GM12892 (cell line): ENCODE measurements at regions not wholly inside any gene's neighbourhood (a gene's known extent, or its start where the extent isn't known, plus 50 kb on each side); places are given as distances from the start of the nearest gene placed in this dataset.

Source experiments
- POLR2A ChIP-seq: IDR thresholded peaks from 2 replicates; pipeline ENCODE4 v1.6.1; 2011; ENCODE audit warnings: low read depth, low read length, control low read depth
- POLR2AphosphoS5 ChIP-seq: IDR thresholded peaks from 2 replicates; pipeline ENCODE4 v1.6.1; 2011; ENCODE audit warnings: low read depth, low read length, control low read depth

DNA sequence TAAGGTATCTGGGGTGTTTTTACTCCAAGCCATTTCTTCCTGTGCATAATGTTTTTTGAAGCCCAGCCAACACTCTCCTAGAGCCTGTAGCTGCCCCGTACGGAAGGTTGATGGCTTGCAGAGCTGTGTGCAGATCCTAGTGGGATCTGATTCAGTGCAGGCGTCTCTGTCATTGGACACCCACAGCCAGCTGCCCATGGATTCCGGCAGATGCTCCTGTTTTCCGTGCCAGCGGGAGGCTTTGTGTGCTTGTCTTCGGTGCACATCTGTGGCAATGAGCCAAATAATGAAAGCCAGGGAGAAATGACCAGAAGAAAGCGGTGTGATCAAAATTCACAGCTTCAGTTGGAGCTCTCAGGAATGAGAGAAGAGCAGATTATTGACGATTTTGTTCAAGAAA is 426.4 kb downstream of the TYW1 start:
- TF ChIP-seq POLR2A, result no peak
- no peak for TF ChIP-seq POLR2AphosphoS5
